Embryonic facial prominence (tissue), 1 donor: ENCODE measurements at regions not wholly inside any gene's neighbourhood (a gene's known extent, or its start where the extent isn't known, plus 50 kb on each side); places are given as distances from the start of the nearest gene placed in this dataset.
"Not testable (repeated sequence)": the region's sequence is repeated elsewhere in the genome, so short reads cannot be mapped to it uniquely, and the experiment has no call there.

Source experiments
- DNase-seq: peaks from one replicate; pipeline ENCODE4 v3.0.0-alpha.2; 2016; ENCODE audit errors: extremely low spot score

- DNase-seq, result no peak
These were observed 57.7 kb upstream of the AADACL2 start for GRCh38 chr3:151675858-151676615.

- DNase-seq, result no peak
These were observed 59.8 kb upstream of the AADACL2 start for GRCh38 chr3:151673974-151674373.

GRCh38 chr3:151667762-151668161 is 66.0 kb upstream of the AADACL2 start:
- DNase-seq, result not testable (repeated sequence)

GRCh38 chr3:151660885-151661284 is 72.8 kb upstream of the AADACL2 start:
- no peak for DNase-seq

- no peak for DNase-seq
These were observed 88.7 kb upstream of the AADACL2 start for GRCh38 chr3:151644986-151645385.

GRCh38 chr3:151644020-151644620 is 89.6 kb upstream of the AADACL2 start:
- DNase-seq, result no peak

- DNase-seq, result no peak
These were observed 94.3 kb upstream of the AADACL2 start for GRCh38 chr3:151639418-151639740.

GRCh38 chr3:151638555-151639417 is 94.9 kb upstream of the AADACL2 start:
- DNase-seq, result no peak

- no peak for DNase-seq
These were observed 97.8 kb upstream of the AADACL2 start for GRCh38 chr3:151635905-151636304.

- DNase-seq, result no peak
These were observed 101.8 kb upstream of the AADACL2 start for GRCh38 chr3:151631946-151632345.

GRCh38 chr3:151630938-151631441 is 102.7 kb upstream of the AADACL2 start:
- DNase-seq, result no peak

- no peak for DNase-seq
These were observed 103.7 kb upstream of the AADACL2 start for GRCh38 chr3:151630035-151630434.

GRCh38 chr3:151625586-151625985 is 108.1 kb upstream of the AADACL2 start:
- DNase-seq, result no peak

GRCh38 chr3:151625086-151625485 is 108.6 kb upstream of the AADACL2 start:
- DNase-seq, result peak; percentile 66

- DNase-seq, result no peak
These were observed 113.7 kb upstream of the AADACL2 start for GRCh38 chr3:151620071-151620470.

- DNase-seq, result no peak
These were observed 118.3 kb upstream of the AADACL2 start for GRCh38 chr3:151615464-151615863.

GRCh38 chr3:151612115-151612514 is 121.6 kb upstream of the AADACL2 start:
- DNase-seq, result no peak

GRCh38 chr3:151611419-151611818 is 122.3 kb upstream of the AADACL2 start:
- DNase-seq, result no peak

- DNase-seq, result peak; percentile 25
These were observed 124.2 kb upstream of the AADACL2 start for GRCh38 chr3:151609491-151609890.

- no peak for DNase-seq
These were observed 128.8 kb upstream of the AADACL2 start for GRCh38 chr3:151604891-151605290.

GRCh38 chr3:151600783-151601182 is 132.9 kb upstream of the AADACL2 start:
- no peak for DNase-seq

- no peak for DNase-seq
These were observed 134.5 kb upstream of the AADACL2 start for GRCh38 chr3:151599103-151599672.
